ACHN (cell line): ENCODE measurements at regions not wholly inside any gene's neighbourhood (a gene's known extent, or its start where the extent isn't known, plus 50 kb on each side); places are given as distances from the start of the nearest gene placed in this dataset.

Experiments used
- DNase-seq: peaks from one replicate; pipeline ENCODE4 v3.0.0-alpha.2; 2015
- in situ Hi-C: cut with HindIII; loops from 2 replicates; pipeline ENCODE4 v1.10.0; 2017; ENCODE audit warnings: low sequenced_read_pairs, low pct_ligation_motif_present, low pct_unique_long_range_greater_than_20kb

GRCh38 chr2:138137949-138138348 lies 173.7 kb downstream of the HNMT start:
- DNase-seq: no peak
- in situ Hi-C loops: no loop called here

GRCh38 chr2:138147796-138148195 lies 183.5 kb downstream of the HNMT start:
- DNase-seq: no peak
- in situ Hi-C loops: no loop called here

- in situ Hi-C loops: no loop called here
- DNase-seq: no peak
These were observed 191.0 kb downstream of the HNMT start for GRCh38 chr2:138155304-138155703.

GRCh38 chr2:138157372-138157771 lies 193.1 kb downstream of the HNMT start:
- in situ Hi-C loops: no loop called here
- DNase-seq: no peak

- no peak for DNase-seq
- in situ Hi-C loops: no loop called here
These were observed 206.2 kb downstream of the HNMT start for GRCh38 chr2:138170485-138170884.

- no peak for DNase-seq
- in situ Hi-C loops: no loop called here
These were observed 207.0 kb downstream of the HNMT start for GRCh38 chr2:138171244-138171643.

GRCh38 chr2:138175066-138175465 lies 210.8 kb downstream of the HNMT start:
- no peak for DNase-seq
- in situ Hi-C loops: no loop called here

GRCh38 chr2:138176862-138177439 lies 212.7 kb downstream of the HNMT start:
- in situ Hi-C loops: no loop called here
- no peak for DNase-seq

- in situ Hi-C loops: no loop called here
- DNase-seq: no peak
These were observed 213.4 kb downstream of the HNMT start for GRCh38 chr2:138177693-138178092.

GRCh38 chr2:138180692-138181386 lies 216.6 kb downstream of the HNMT start:
- in situ Hi-C loops: no loop called here

GRCh38 chr2:138182250-138182936 lies 218.1 kb downstream of the HNMT start:
- no peak for DNase-seq
- in situ Hi-C loops: no loop called here

More at GRCh38 chr2:138180692-138181386, 216.6 kb downstream of the HNMT start:
- peak; percentile 7 for DNase-seq

GRCh38 chr2:138182937-138183312 lies 218.7 kb downstream of the HNMT start:
- in situ Hi-C loops: no loop called here

GRCh38 chr2:138183705-138184104 lies 219.4 kb downstream of the HNMT start:
- in situ Hi-C loops: no loop called here

More at GRCh38 chr2:138182937-138183312, 218.7 kb downstream of the HNMT start:
- DNase-seq: no peak

GRCh38 chr2:138184428-138184827 lies 220.2 kb downstream of the HNMT start:
- no peak for DNase-seq
- in situ Hi-C loops: no loop called here

More at GRCh38 chr2:138183705-138184104, 219.4 kb downstream of the HNMT start:
- no peak for DNase-seq

- in situ Hi-C loops: no loop called here
- DNase-seq: no peak
These were observed 221.6 kb downstream of the HNMT start for GRCh38 chr2:138185827-138186226.

- in situ Hi-C loops: no loop called here
- DNase-seq: no peak
These were observed 222.9 kb downstream of the HNMT start for GRCh38 chr2:138187221-138187620.

- in situ Hi-C loops: no loop called here
These were observed 226.7 kb downstream of the HNMT start for GRCh38 chr2:138190999-138191398.

GRCh38 chr2:138193416-138194213 lies 229.3 kb downstream of the HNMT start:
- in situ Hi-C loops: no loop called here
- no peak for DNase-seq

More at GRCh38 chr2:138190999-138191398, 226.7 kb downstream of the HNMT start:
- no peak for DNase-seq

- DNase-seq: peak; percentile 12
- in situ Hi-C loops: no loop called here
These were observed 237.0 kb downstream of the HNMT start for GRCh38 chr2:138201286-138201685.
